ENCODE measurements at regions not wholly inside any gene's neighbourhood (a gene's known extent, or its start where the extent isn't known, plus 50 kb on each side); places are given as distances from the start of the nearest gene placed in this dataset.
"Not testable (repeated sequence)": the region's sequence is repeated elsewhere in the genome, so short reads cannot be mapped to it uniquely, and the experiment has no call there.

DNA sequence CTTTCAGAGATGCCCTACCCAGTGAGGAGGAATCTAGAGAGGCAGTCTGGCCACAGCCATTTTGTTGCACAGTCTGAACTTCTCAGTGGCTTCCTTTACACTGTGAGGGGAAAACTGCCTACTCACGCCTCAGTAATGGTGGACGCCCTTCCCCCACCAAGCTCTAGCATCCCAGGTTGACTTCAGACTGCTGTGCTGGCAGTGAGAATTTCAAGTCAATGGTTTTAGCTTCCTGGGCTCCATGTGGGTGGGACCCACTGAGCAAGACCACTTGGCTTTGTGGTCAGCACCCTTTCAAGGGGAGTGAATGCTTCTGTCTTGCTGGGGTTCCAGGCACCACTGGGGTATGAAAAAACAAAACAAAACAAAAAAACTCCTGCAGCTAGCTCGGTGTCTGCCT is 663.2 kb upstream of the ZNF385D start:
- intact Hi-C loops (cut with micrococcal nuclease), result no loop called here
- no peak for DNase-seq
- H3K36me3 Mint-ChIP-seq (ENCODE audit: low read depth), result no peaks in the 10 kb centered on the region
- no peak overlapping the region for H3K4me3 Mint-ChIP-seq
- H3K4me1 Mint-ChIP-seq (ENCODE audit: low read depth), result no peaks in the 10 kb centered on the region
- H3K9me3 Mint-ChIP-seq, result peaks cover 1% of the 10 kb centered on the region
- CTCF ChIA-PET, result no interaction called here
- no peak overlapping the region for H3K27ac Mint-ChIP-seq
- H3K27me3 Mint-ChIP-seq (ENCODE audit: low read depth), result no peaks in the 10 kb centered on the region

DNA sequence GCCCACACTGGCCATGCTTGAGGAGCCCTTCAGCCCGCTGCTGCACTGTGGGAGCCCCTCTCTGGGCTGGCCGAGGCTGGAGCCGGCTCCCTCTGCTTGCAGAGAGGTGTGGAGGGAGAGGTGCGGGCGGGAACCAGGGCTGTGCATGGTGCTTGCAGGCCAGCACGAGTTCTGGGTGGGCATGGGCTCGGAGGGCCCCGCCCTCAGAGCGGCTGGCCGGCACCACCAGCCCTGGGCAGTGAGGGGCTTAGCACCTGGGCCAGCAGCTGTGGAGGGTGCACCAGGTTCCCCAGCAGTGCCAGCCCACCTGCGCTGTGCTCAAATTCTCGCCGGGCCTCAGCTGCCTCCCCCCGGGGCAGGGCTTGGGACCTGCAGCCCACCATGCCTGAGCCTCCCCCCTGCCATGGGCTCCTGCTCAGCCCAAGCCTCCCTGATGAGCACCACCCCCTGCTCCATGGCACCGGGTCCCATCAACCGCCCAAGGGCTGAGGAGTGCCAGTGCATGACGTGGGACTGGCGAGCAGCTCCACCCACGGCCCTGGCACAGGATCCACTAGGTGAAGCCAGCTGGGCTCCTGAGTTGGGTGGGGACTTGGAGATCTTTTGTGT is 665.9 kb upstream of the ZNF385D start:
- intact Hi-C loops (cut with micrococcal nuclease); H3K9me3 Mint-ChIP-seq; H3K36me3 Mint-ChIP-seq (ENCODE audit: low read depth); H3K4me3 Mint-ChIP-seq; CTCF ChIA-PET; DNase-seq; H3K27ac Mint-ChIP-seq; H3K27me3 Mint-ChIP-seq (ENCODE audit: low read depth); H3K4me1 Mint-ChIP-seq (ENCODE audit: low read depth): not testable (repeated sequence)

DNA sequence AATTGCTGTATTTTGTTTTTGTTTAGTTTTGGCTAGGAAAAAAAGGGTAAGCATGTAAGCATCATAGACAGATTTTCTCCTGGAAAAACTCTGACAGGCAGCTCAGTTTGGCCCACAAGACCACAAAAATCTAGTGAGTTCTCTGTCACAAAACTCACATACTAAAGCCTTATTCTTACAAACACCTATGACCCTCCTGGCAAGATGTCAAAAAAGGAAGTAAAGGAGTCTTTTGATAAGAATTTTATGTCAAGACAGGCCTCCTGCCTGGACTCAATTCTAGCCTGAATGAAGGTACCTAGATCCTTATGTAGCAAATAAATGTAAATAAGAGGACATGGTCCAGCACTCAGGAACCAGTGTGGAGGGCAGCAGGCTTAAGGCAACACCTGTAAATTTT is 668.3 kb upstream of the ZNF385D start:
- Mint-ChIP-seq H3K36me3 (ENCODE audit: low read depth) (no peaks in the 10 kb centered on the region), H3K27me3 (ENCODE audit: low read depth) (no peaks in the 10 kb centered on the region), H3K4me3 (no peak overlapping the region), H3K9me3 (no peaks in the 10 kb centered on the region), H3K27ac (no peak overlapping the region), H3K4me1 (ENCODE audit: low read depth) (no peaks in the 10 kb centered on the region)
- intact Hi-C loops (cut with micrococcal nuclease), result no loop called here
- no peak for DNase-seq
- CTCF ChIA-PET, result no interaction called here

DNA sequence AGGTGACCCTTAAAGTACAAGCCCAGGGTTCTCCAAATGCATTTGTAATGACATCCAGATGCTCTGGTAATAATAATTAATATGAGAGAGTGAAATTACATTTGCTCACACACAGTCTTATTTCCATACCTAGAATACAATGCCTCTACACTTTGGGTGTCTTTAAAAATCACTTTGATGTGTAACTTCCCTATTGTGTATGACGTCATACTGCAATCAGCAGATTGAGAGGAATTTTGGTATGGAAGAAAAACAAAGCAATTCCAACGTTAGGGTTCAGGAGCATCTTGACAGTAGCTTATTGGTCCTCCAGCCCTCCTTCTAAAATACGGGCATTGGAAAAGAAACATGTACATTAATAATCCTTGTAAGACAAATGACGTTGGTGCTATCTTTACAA is 670.6 kb upstream of the ZNF385D start:
- Mint-ChIP-seq H3K4me3 (no peak overlapping the region), H3K9me3 (no peaks in the 10 kb centered on the region), H3K27ac (no peak overlapping the region), H3K4me1 (ENCODE audit: low read depth) (no peaks in the 10 kb centered on the region), H3K36me3 (ENCODE audit: low read depth) (no peaks in the 10 kb centered on the region), H3K27me3 (ENCODE audit: low read depth) (no peaks in the 10 kb centered on the region)
- CTCF ChIA-PET, result interaction anchor here (0.6 kb wide), 1 partner anchor 207 kb away, joined by 4 read pairs; no protein-coding TSS in a partner anchor
- intact Hi-C loops (cut with micrococcal nuclease), result no loop called here
- DNase-seq, result no peak

DNA sequence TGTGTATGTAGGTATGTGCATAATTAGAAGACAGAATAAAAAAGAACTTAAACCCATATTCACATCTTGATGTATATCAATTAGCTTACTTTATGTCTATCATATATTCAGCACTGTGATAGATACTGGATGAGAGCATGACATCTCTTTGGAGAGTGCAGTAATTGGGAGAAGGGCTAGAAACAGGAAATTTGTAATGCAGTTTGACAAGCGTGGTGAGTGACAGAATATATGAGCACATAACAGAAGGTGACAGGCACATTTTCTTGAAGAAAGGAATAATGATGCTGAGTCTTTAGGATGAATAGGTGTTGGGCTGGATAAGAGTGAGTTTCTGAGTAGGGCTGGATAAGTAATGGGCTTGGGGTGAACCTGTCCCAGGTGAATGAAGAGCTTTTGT is 680.3 kb upstream of the ZNF385D start:
- no peak for DNase-seq
- no peaks in the 10 kb centered on the region for H3K27me3 Mint-ChIP-seq (ENCODE audit: low read depth)
- no peaks in the 10 kb centered on the region for H3K36me3 Mint-ChIP-seq (ENCODE audit: low read depth)
- no peak overlapping the region for H3K4me3 Mint-ChIP-seq
- intact Hi-C loops (cut with micrococcal nuclease), result no loop called here
- H3K9me3 Mint-ChIP-seq, result no peaks in the 10 kb centered on the region
- no peak overlapping the region for H3K27ac Mint-ChIP-seq
- no peaks in the 10 kb centered on the region for H3K4me1 Mint-ChIP-seq (ENCODE audit: low read depth)
- CTCF ChIA-PET, result no interaction called here

DNA sequence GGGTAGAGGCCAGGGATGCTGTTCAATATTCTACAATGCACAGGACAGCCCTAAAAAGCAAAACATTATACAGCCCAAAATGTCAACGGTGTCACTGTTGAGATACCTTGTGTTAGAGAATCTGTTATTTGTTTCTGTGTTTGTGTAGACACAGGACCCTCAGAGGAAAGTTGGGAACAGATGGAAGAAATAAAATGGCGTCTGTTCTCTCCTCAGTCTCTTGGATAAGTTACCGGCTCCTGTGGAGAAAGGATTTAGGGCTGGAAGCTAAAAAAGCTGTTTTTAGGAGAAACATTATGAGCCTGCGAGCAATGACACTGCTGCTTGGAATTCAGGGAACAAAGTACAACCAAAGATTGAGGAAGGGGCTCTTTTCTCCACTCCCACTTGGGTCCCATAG is 688.6 kb upstream of the ZNF385D start:
- Mint-ChIP-seq H3K9me3 (peaks cover 4% of the 10 kb centered on the region), H3K27me3 (ENCODE audit: low read depth) (no peaks in the 10 kb centered on the region), H3K4me3 (no peak overlapping the region), H3K27ac (no peak overlapping the region), H3K36me3 (ENCODE audit: low read depth) (no peaks in the 10 kb centered on the region), H3K4me1 (ENCODE audit: low read depth) (no peaks in the 10 kb centered on the region)
- CTCF ChIA-PET, result no interaction called here
- intact Hi-C loops (cut with micrococcal nuclease), result no loop called here
- DNase-seq, result no peak

DNA sequence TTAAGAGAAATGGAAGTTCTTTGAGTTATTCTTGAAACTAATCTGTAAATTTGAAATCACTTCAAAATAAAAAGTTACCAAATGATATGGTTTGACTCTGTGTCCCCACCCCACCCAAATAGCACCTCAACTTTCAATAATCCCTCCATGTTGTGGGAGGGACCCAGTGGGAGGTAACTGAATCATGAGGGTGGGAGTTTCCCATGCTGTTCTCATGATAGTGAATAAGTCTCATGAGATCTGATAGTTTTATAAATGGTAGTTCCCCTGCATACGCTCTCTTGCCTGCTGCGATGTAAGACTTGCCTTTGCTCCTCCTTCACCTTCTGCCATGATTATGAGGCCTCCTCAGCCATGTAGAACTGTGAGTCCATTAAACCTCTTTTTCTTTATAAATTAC is 690.7 kb upstream of the ZNF385D start:
- Mint-ChIP-seq H3K4me1 (ENCODE audit: low read depth) (no peaks in the 10 kb centered on the region), H3K27ac (no peak overlapping the region), H3K9me3 (peaks cover 4% of the 10 kb centered on the region), H3K4me3 (no peak overlapping the region), H3K36me3 (ENCODE audit: low read depth) (no peaks in the 10 kb centered on the region), H3K27me3 (ENCODE audit: low read depth) (no peaks in the 10 kb centered on the region)
- no peak for DNase-seq
- CTCF ChIA-PET, result no interaction called here
- intact Hi-C loops (cut with micrococcal nuclease), result no loop called here

DNA sequence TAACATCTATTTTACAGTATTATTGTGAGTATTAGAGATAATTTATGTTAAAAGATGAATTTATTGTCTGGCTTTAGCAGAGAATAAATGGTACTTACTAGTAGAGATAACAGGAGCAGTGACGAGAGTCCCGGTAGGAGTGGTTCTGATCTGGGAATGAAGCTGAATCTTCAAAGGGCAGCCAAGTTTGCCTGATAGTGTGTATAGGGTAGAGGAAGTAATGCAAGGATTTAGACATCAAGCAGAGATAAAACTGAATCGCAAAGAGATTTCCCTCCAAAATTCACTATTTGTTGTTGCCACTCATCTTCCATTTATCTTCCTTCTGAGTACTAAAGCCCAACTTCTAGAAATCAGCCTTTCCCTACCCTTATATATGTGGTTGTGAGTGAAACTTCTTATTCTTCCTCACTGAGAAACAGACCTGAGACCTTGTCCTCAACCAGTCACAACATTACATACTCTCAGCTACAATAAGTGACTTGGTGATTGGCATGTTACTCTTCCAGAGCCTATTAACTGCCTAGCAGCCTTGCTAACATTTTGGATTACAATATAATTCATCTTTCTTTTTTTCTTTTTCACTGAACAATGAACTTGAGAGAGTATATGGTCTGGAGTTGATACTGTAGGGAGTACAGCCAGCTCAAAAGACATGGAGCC is 692.7 kb upstream of the ZNF385D start:
- Mint-ChIP-seq H3K36me3 (ENCODE audit: low read depth) (no peaks in the 10 kb centered on the region), H3K27ac (no peak overlapping the region), H3K9me3 (peaks cover 1% of the 10 kb centered on the region), H3K4me3 (no peak overlapping the region), H3K27me3 (ENCODE audit: low read depth) (no peaks in the 10 kb centered on the region), H3K4me1 (ENCODE audit: low read depth) (no peaks in the 10 kb centered on the region)
- DNase-seq, result no peak
- intact Hi-C loops (cut with micrococcal nuclease), result no loop called here
- CTCF ChIA-PET, result no interaction called here

DNA sequence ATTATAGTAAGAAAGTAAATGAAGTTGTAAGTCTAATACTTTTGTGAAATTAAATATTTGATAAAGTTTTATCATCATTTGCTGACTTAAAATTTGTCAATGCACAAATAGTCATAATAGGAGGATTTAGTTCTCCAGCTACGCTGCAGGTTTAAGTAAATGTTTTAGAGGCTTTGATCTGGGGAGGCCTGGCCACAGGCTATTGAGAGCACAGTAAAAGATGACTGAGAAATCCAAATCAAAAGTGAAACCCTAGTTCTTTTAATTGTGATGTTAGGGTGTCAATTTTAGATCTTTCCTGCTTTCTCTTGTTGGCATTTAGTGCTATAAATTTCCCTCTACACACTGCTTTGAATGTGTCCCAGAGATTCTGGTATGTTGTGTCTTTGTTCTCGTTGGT is 694.3 kb upstream of the ZNF385D start:
- H3K27me3 Mint-ChIP-seq (ENCODE audit: low read depth); H3K4me3 Mint-ChIP-seq; intact Hi-C loops (cut with micrococcal nuclease); H3K9me3 Mint-ChIP-seq; H3K4me1 Mint-ChIP-seq (ENCODE audit: low read depth); CTCF ChIA-PET; H3K27ac Mint-ChIP-seq; DNase-seq; H3K36me3 Mint-ChIP-seq (ENCODE audit: low read depth): not testable (repeated sequence)

DNA sequence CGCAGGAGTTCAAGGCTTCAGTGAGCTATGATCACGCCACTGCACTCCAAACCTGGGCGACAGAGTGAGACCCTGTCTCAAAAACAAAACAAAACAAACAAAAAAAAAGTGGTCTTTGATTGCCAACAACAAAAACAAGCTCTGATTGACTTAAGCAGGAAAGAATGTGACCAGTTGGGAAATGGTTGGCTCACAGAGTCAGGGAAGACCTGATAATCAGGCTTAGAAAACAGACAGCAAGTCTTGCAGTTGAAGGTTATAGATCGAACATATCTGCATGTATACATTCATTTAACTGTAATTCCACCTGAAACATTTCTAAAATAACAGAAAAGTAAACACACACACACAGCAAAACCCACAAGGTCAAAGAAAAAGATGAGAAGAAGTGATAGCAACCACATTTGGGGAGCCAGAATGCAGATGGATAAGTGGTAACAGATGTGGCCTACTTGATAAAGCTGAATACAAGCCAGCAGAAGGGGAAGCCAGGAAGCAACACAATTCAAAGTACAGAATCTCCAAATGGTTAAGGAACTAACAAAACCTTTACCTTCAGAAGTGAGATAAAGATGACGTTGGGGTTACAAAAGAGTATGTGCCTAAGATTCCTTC is 699.9 kb upstream of the ZNF385D start:
- no peak overlapping the region for H3K27ac Mint-ChIP-seq
- no peaks in the 10 kb centered on the region for H3K27me3 Mint-ChIP-seq (ENCODE audit: low read depth)
- no peak overlapping the region for H3K4me3 Mint-ChIP-seq
- no peaks in the 10 kb centered on the region for H3K9me3 Mint-ChIP-seq
- no peak for DNase-seq
- H3K4me1 Mint-ChIP-seq (ENCODE audit: low read depth), result no peaks in the 10 kb centered on the region
- no peaks in the 10 kb centered on the region for H3K36me3 Mint-ChIP-seq (ENCODE audit: low read depth)
- intact Hi-C loops (cut with micrococcal nuclease), result no loop called here
- CTCF ChIA-PET, result no interaction called here

DNA sequence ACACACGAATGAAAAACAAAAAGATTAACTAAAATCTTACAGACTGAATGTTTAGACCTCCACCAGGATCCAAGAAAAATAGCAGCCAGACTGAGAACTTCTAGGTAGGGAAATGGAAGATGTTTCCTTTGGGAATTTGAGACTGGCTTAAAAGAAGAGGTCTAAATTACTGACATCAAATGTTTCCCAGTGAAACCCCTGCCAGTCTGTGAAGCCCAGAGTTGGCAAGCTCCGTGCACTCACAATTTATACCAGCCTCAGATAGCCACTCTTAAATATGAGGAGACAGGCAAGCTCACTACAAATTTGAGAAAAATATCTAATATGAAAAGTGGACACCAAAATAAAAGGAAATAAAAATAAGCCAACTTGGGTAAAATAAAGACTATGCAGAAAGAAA is 700.5 kb upstream of the ZNF385D start:
- CTCF ChIA-PET, result no interaction called here
- no peak for DNase-seq
- H3K27me3 Mint-ChIP-seq (ENCODE audit: low read depth), result no peaks in the 10 kb centered on the region
- H3K27ac Mint-ChIP-seq, result no peak overlapping the region
- no peaks in the 10 kb centered on the region for H3K36me3 Mint-ChIP-seq (ENCODE audit: low read depth)
- no peaks in the 10 kb centered on the region for H3K9me3 Mint-ChIP-seq
- H3K4me1 Mint-ChIP-seq (ENCODE audit: low read depth), result no peaks in the 10 kb centered on the region
- H3K4me3 Mint-ChIP-seq, result no peak overlapping the region
- intact Hi-C loops (cut with micrococcal nuclease), result no loop called here

DNA sequence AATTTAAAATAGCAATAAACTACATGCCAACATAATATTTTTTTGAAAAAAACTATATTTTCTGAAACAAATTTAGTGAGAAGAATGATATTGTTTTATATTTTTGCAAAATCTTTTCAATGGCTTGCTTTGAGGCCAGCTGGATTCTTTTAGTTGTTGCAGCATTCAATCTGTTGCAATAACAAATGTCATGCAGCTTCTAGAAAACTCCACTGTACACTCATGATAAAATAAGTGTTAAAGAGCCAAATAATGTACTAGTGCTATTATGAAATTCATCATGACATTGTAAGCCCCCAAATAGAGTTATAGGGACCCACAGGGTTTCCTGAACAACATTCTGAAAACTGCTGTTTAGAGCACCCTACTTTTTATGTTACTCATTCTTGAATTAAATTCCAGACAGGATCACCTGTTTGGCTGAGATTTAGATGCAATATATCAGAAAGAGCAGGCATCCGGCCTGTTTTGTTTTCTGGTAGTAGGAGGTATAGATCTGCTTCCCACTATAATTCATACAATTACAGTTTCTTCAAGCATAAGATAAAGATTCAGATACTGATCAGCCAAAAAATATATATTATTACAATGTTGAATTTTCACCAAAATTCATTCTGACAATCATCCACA is 703.0 kb upstream of the ZNF385D start:
- intact Hi-C loops (cut with micrococcal nuclease), result no loop called here
- no peaks in the 10 kb centered on the region for H3K27me3 Mint-ChIP-seq (ENCODE audit: low read depth)
- CTCF ChIA-PET, result no interaction called here
- no peak for DNase-seq
- no peaks in the 10 kb centered on the region for H3K36me3 Mint-ChIP-seq (ENCODE audit: low read depth)
- no peak overlapping the region for H3K4me3 Mint-ChIP-seq
- H3K27ac Mint-ChIP-seq, result no peak overlapping the region
- H3K4me1 Mint-ChIP-seq (ENCODE audit: low read depth), result no peaks in the 10 kb centered on the region
- no peaks in the 10 kb centered on the region for H3K9me3 Mint-ChIP-seq

DNA sequence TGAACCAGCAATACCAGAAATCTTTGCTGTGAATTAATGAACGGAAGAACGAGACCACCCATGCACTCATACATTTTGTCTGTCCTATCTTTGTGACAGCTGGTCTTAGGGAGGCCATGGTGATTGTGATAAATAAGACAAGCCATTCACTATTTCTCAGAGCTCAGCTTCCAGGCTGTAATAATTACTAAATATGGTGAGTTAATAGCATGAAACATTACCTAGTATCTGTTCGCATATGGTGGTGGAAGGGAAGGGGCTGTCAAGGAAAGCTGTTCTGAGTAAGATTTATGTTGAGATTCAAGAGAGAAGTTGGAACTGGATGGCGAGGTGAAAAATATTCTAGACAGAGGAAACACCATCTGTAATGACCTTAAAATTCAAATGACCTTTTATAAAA is 719.0 kb upstream of the ZNF385D start:
- Mint-ChIP-seq H3K4me1 (ENCODE audit: low read depth) (no peaks in the 10 kb centered on the region), H3K9me3 (peaks cover 1% of the 10 kb centered on the region), H3K27ac (no peak overlapping the region), H3K4me3 (no peak overlapping the region), H3K27me3 (ENCODE audit: low read depth) (no peaks in the 10 kb centered on the region), H3K36me3 (ENCODE audit: low read depth) (no peaks in the 10 kb centered on the region)
- CTCF ChIA-PET, result interaction anchor here (0.6 kb wide), 1 partner anchor 23 kb away, joined by 3 read pairs; no protein-coding TSS in a partner anchor
- intact Hi-C loops (cut with micrococcal nuclease), result no loop called here
- no peak for DNase-seq
